Upper lobe of left lung (tissue), 6 donors: ENCODE measurements at regions not wholly inside any gene's neighbourhood (a gene's known extent, or its start where the extent isn't known, plus 50 kb on each side); places are given as distances from the start of the nearest gene placed in this dataset.
A peak's percentile ranks its signal among the peaks of the same experiment; 100 is the strongest.

Source experiments
- ATAC-seq, 2 donors: fragments of 200-7000 bp; cut with Tn5 transposase; one replicate each; pipeline ENCODE4 v1.9.1; 2022; ENCODE audit warnings: mild to moderate bottlenecking in 2 of 2, moderate library complexity in 2 of 2; ENCODE audit not compliant: low FRiP score in 2 of 2
- DNase-seq, 2 donors: peaks; one replicate each; pipeline ENCODE4 v3.0.0-alpha.2; 2019 to 2020
- H3K27ac ChIP-seq, 4 donors: fragments of 200-600 bp; sonication (generic); one replicate each; pipeline ENCODE4 v1.5.1; 2016 to 2019
- H3K27me3 ChIP-seq, 4 donors: fragments of 200-600 bp; sonication (generic); one replicate each; pipeline ENCODE4 v1.5.1; 2017 to 2019
- H3K36me3 ChIP-seq, 4 donors: fragments of 200-600 bp; sonication (generic); one replicate each; pipeline ENCODE4 v1.5.1; 2016 to 2019
- H3K4me1 ChIP-seq, 4 donors: fragments of 200-600 bp; sonication (generic); one replicate each; pipeline ENCODE4 v1.5.1; 2018 to 2019
- H3K4me3 ChIP-seq, 4 donors: fragments of 200-600 bp; sonication (generic); one replicate each; pipeline ENCODE4 v1.5.1; 2017 to 2019; ENCODE audit warnings: mild to moderate bottlenecking in 2 of 4, moderate library complexity in 1 of 4
- H3K9me3 ChIP-seq, 4 donors: fragments of 200-600 bp; sonication (generic); one replicate each; pipeline ENCODE4 v1.5.1; 2018 to 2019
- CTCF ChIP-seq, 6 experiments: fragments of 450-650 bp in 4 of 6; fragments of 200-600 bp in 2 of 6; sonication (generic) in 2 of 6; IDR thresholded peaks; one replicate each; pipeline ENCODE4 v1.5.1; 2016 to 2019; ENCODE audit warnings: antibody characterized with exemption in 6 of 6
- EP300 ChIP-seq, 4 donors: sonication (generic); formaldehyde crosslinking; IDR thresholded peaks; one replicate each; pipeline ENCODE4 v1.5.1; 2017; ENCODE audit warnings: antibody characterized with exemption in 4 of 4, control low read depth in 2 of 4
- POLR2A ChIP-seq, 4 donors: fragments of 450-650 bp; IDR thresholded peaks; one replicate each; pipeline ENCODE4 v1.5.1; 2016 to 2017; ENCODE audit warnings: antibody characterized with exemption in 4 of 4, mild to moderate bottlenecking in 2 of 4
- POLR2AphosphoS5 ChIP-seq, 2 donors: sonication (generic); formaldehyde crosslinking; IDR thresholded peaks; one replicate each; pipeline ENCODE4 v1.5.1; 2017; ENCODE audit warnings: antibody characterized with exemption in 2 of 2
- WGBS, 2 donors: methylation state at CpG; one replicate each; pipeline ENCODE4 v1.1.5; 2017 to 2018; 5-methylcytosine and 5-hydroxymethylcytosine counted together
- donor health status: DM: no; HTN: no; CAD: no; lungs with moderate emphysema.
- donor health status: DM: no; HTN: yes; CAD: no; lungs with severe emphysema.

- Histone ChIP-seq H3K27me3 (no peaks in the 10 kb centered on the region), H3K27ac (no peak overlapping the region), H3K36me3 (no peaks in the 10 kb centered on the region), H3K4me3 (no peak overlapping the region), H3K4me1 (no peaks in the 10 kb centered on the region), H3K9me3 (no peaks in the 10 kb centered on the region)
- no peak for ATAC-seq
- no peak for DNase-seq
- no peak for TF ChIP-seq POLR2AphosphoS5 (IDR thresholded peaks at IDR 0.05)
- TF ChIP-seq CTCF (IDR thresholded peaks at IDR 0.05), result peak in 1 of 6 experiments; percentile 9
- WGBS, 2 donors, result 25 to 31% methylated on average over 2 of the region's 2 CpGs
These were observed 220.2 kb upstream of the CDH8 start for GRCh38 chr16:62256406-62256805.

GRCh38 chr16:62254847-62255246 is 218.6 kb upstream of the CDH8 start:
- no peaks in the 10 kb centered on the region for H3K4me1 ChIP-seq
- no peak overlapping the region for H3K27ac ChIP-seq
- TF ChIP-seq EP300 (IDR thresholded peaks at IDR 0.05) (no peak), CTCF (IDR thresholded peaks at IDR 0.05) (no peak), POLR2A (IDR thresholded peaks at IDR 0.05) (no peak), POLR2AphosphoS5 (IDR thresholded peaks at IDR 0.05) (no peak)
- H3K27me3 ChIP-seq, result no peaks in the 10 kb centered on the region
- H3K4me3 ChIP-seq, result no peak overlapping the region
- ATAC-seq, result no peak
- H3K9me3 ChIP-seq, result no peaks in the 10 kb centered on the region
- H3K36me3 ChIP-seq, result no peaks in the 10 kb centered on the region
- no peak for DNase-seq

- WGBS, 2 donors, result 70 to 88% methylated on average over 5 of the region's 5 CpGs
- no peak for TF ChIP-seq POLR2A (IDR thresholded peaks at IDR 0.05)
- no peak for TF ChIP-seq POLR2AphosphoS5 (IDR thresholded peaks at IDR 0.05)
- no peak for TF ChIP-seq CTCF (IDR thresholded peaks at IDR 0.05)
- no peak for TF ChIP-seq EP300 (IDR thresholded peaks at IDR 0.05)
- no peak overlapping the region for H3K27ac ChIP-seq
These were observed 218.1 kb upstream of the CDH8 start for GRCh38 chr16:62254372-62254771.

GRCh38 chr16:62253966-62254365 is 217.7 kb upstream of the CDH8 start:
- H3K27me3 ChIP-seq, result no peaks in the 10 kb centered on the region
- TF ChIP-seq CTCF (IDR thresholded peaks at IDR 0.05), result no peak
- no peak for TF ChIP-seq EP300 (IDR thresholded peaks at IDR 0.05)
- TF ChIP-seq POLR2A (IDR thresholded peaks at IDR 0.05), result no peak
- no peak for TF ChIP-seq POLR2AphosphoS5 (IDR thresholded peaks at IDR 0.05)
- DNase-seq, result no peak
- H3K36me3 ChIP-seq, result no peaks in the 10 kb centered on the region
- H3K4me1 ChIP-seq, result no peaks in the 10 kb centered on the region
- ATAC-seq, result no peak
- no peak overlapping the region for H3K4me3 ChIP-seq
- H3K27ac ChIP-seq, result no peak overlapping the region
- 85 to 90% methylated on average over 3 of the region's 3 CpGs for WGBS, 2 donors
- H3K9me3 ChIP-seq, result no peaks in the 10 kb centered on the region

More at GRCh38 chr16:62254372-62254771, 218.1 kb upstream of the CDH8 start:
- no peak for DNase-seq
- ATAC-seq, result no peak
- H3K9me3 ChIP-seq, result no peaks in the 10 kb centered on the region
- no peak overlapping the region for H3K4me3 ChIP-seq
- H3K36me3 ChIP-seq, result no peaks in the 10 kb centered on the region
- H3K27me3 ChIP-seq, result no peaks in the 10 kb centered on the region
- no peaks in the 10 kb centered on the region for H3K4me1 ChIP-seq

GRCh38 chr16:62249069-62249468 is 212.8 kb upstream of the CDH8 start:
- WGBS, 2 donors, result 82 to 88% methylated on average over 3 of the region's 3 CpGs

More at GRCh38 chr16:62249069-62249468, 212.8 kb upstream of the CDH8 start:
- Histone ChIP-seq H3K27ac (no peak overlapping the region), H3K4me1 (no peaks in the 10 kb centered on the region), H3K9me3 (no peaks in the 10 kb centered on the region), H3K27me3 (no peaks in the 10 kb centered on the region), H3K36me3 (no peaks in the 10 kb centered on the region), H3K4me3 (no peak overlapping the region)
- TF ChIP-seq CTCF (IDR thresholded peaks at IDR 0.05), result no peak
- no peak for TF ChIP-seq EP300 (IDR thresholded peaks at IDR 0.05)
- no peak for TF ChIP-seq POLR2A (IDR thresholded peaks at IDR 0.05)
- TF ChIP-seq POLR2AphosphoS5 (IDR thresholded peaks at IDR 0.05), result no peak
- DNase-seq, result no peak
- no peak for ATAC-seq
